ENCODE measurements at regions not wholly inside any gene's neighbourhood (a gene's known extent, or its start where the extent isn't known, plus 50 kb on each side); places are given as distances from the start of the nearest gene placed in this dataset.

- TF ChIP-seq ZNF24 (tag by site-specific recombination; IDR thresholded peaks at IDR 0.05) (no peak), ZNF138 (tag by site-specific recombination; IDR thresholded peaks at IDR 0.05; ENCODE audit: borderline replicate concordance) (no peak), ZNF184 (tag by site-specific recombination; IDR thresholded peaks at IDR 0.05) (no peak), ZBTB48 (tag by site-specific recombination; IDR thresholded peaks at IDR 0.05) (no peak), ZBTB20 (tag by site-specific recombination; IDR thresholded peaks at IDR 0.05) (no peak), ZBTB1 (tag by site-specific recombination; IDR thresholded peaks at IDR 0.05) (no peak), TRIM28 (IDR thresholded peaks at IDR 0.05; ENCODE audit: borderline replicate concordance, low read length) (no peak)
- TF ChIP-seq, protein P1, sequence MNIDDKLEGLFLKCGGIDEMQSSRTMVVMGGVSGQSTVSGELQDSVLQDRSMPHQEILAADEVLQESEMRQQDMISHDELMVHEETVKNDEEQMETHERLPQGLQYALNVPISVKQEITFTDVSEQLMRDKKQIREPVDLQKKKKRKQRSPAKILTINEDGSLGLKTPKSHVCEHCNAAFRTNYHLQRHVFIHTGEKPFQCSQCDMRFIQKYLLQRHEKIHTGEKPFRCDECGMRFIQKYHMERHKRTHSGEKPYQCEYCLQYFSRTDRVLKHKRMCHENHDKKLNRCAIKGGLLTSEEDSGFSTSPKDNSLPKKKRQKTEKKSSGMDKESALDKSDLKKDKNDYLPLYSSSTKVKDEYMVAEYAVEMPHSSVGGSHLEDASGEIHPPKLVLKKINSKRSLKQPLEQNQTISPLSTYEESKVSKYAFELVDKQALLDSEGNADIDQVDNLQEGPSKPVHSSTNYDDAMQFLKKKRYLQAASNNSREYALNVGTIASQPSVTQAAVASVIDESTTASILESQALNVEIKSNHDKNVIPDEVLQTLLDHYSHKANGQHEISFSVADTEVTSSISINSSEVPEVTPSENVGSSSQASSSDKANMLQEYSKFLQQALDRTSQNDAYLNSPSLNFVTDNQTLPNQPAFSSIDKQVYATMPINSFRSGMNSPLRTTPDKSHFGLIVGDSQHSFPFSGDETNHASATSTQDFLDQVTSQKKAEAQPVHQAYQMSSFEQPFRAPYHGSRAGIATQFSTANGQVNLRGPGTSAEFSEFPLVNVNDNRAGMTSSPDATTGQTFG (tag by site-specific recombination; IDR thresholded peaks at IDR 0.05; ENCODE audit: borderline replicate concordance): no peak
Observed at GRCh38 chr13:107974409-107974808, 240.9 kb downstream of the LIG4 start (continued).

DNA sequence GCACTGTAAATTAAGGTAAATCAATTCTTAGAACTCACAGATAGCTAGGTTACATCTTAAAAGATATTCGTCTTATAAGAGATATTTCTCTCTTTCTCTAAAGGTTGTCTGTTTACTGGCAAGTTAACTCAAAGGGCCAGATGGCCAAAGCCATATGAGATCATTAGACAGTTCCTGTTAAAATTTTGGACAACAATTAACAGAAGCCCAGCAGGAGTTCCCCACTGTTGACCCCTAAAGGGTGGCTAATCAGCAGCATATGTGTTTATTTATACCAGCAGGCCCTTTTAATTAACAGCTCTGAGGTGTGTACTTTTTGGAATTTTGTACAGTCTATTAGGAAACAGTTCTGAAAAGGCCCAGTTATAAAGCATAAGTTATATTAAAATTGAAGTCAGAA is 245.8 kb downstream of the LIG4 start:
- CTCF ChIA-PET: no interaction called here
- Histone ChIP-seq H3K4me3 (ENCODE audit: low read depth, low read length) (no peak overlapping the region), H3K4me1 (ENCODE audit: control insufficient read depth, insufficient read depth, low read length) (no peaks in the 10 kb centered on the region), H3K27ac (ENCODE audit: extremely low read depth, low read depth, low read length) (no peak overlapping the region), H3K9me3 (ENCODE audit: control insufficient read depth, insufficient read depth, low read depth, low read length) (no peaks in the 10 kb centered on the region), H3K36me3 (ENCODE audit: control insufficient read depth in 2 of 2, insufficient read depth in 1 of 2, low read length in 2 of 2) (no peaks in the 10 kb centered on the region)
- POLR2A ChIA-PET: no interaction called here
- TF ChIP-seq ZNF341 (tag by site-specific recombination; IDR thresholded peaks at IDR 0.05; ENCODE audit: low read depth): no peak
- TF ChIP-seq ZSCAN5A (tag by site-specific recombination; IDR thresholded peaks at IDR 0.05): no peak
- TF ChIP-seq, protein P2, sequence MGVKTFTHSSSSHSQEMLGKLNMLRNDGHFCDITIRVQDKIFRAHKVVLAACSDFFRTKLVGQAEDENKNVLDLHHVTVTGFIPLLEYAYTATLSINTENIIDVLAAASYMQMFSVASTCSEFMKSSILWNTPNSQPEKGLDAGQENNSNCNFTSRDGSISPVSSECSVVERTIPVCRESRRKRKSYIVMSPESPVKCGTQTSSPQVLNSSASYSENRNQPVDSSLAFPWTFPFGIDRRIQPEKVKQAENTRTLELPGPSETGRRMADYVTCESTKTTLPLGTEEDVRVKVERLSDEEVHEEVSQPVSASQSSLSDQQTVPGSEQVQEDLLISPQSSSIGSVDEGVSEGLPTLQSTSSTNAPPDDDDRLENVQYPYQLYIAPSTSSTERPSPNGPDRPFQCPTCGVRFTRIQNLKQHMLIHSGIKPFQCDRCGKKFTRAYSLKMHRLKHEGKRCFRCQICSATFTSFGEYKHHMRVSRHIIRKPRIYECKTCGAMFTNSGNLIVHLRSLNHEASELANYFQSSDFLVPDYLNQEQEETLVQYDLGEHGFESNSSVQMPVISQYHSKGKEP (tag by site-specific recombination; IDR thresholded peaks at IDR 0.05): no peak
- TF ChIP-seq ZNF791 (tag by site-specific recombination; IDR thresholded peaks at IDR 0.05): no peak
- TF ChIP-seq ZNF112 (tag by site-specific recombination; IDR thresholded peaks at IDR 0.05): no peak
- no peak for TF ChIP-seq KLF17 (tag by site-specific recombination; IDR thresholded peaks at IDR 0.05)
- TF ChIP-seq MEIS1 (CRISPR knock-in tag; IDR thresholded peaks at IDR 0.05; ENCODE audit: borderline replicate concordance): no peak
- TF ChIP-seq ZNF146 (tag by site-specific recombination; IDR thresholded peaks at IDR 0.05): no peak
- no peak for TF ChIP-seq ZNF10 (tag by site-specific recombination; IDR thresholded peaks at IDR 0.05)
- TF ChIP-seq, protein P3, sequence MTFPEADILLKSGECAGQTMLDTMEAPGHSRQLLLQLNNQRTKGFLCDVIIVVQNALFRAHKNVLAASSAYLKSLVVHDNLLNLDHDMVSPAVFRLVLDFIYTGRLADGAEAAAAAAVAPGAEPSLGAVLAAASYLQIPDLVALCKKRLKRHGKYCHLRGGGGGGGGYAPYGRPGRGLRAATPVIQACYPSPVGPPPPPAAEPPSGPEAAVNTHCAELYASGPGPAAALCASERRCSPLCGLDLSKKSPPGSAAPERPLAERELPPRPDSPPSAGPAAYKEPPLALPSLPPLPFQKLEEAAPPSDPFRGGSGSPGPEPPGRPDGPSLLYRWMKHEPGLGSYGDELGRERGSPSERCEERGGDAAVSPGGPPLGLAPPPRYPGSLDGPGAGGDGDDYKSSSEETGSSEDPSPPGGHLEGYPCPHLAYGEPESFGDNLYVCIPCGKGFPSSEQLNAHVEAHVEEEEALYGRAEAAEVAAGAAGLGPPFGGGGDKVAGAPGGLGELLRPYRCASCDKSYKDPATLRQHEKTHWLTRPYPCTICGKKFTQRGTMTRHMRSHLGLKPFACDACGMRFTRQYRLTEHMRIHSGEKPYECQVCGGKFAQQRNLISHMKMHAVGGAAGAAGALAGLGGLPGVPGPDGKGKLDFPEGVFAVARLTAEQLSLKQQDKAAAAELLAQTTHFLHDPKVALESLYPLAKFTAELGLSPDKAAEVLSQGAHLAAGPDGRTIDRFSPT (tag by site-specific recombination; IDR thresholded peaks at IDR 0.05): no peak
- no peak for TF ChIP-seq ZNF660 (tag by site-specific recombination; IDR thresholded peaks at IDR 0.05)
- TF ChIP-seq, protein P4, sequence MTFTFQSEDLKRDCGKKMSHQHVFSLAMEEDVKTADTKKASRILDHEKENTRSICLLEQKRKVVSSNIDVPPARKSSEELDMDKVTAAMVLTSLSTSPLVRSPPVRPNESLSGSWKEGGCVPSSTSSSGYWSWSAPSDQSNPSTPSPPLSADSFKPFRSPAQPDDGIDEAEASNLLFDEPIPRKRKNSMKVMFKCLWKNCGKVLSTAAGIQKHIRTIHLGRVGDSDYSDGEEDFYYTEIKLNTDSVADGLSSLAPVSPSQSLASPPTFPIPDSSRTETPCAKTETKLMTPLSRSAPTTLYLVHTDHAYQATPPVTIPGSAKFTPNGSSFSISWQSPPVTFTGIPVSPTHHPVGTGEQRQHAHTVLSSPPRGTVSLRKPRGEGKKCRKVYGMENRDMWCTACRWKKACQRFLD (tag by site-specific recombination; IDR thresholded peaks at IDR 0.05): no peak
- no peak for TF ChIP-seq ZNF223 (tag by site-specific recombination; IDR thresholded peaks at IDR 0.05)
- TF ChIP-seq ZNF211 (tag by site-specific recombination; IDR thresholded peaks at IDR 0.05; ENCODE audit: low read depth): no peak
- no peak for TF ChIP-seq SALL2 (tag by site-specific recombination; IDR thresholded peaks at IDR 0.05; ENCODE audit: borderline replicate concordance)
- no peak for TF ChIP-seq ZNF670 (tag by site-specific recombination; IDR thresholded peaks at IDR 0.05; ENCODE audit: low read depth)
- TF ChIP-seq ZNF48 (tag by site-specific recombination; IDR thresholded peaks at IDR 0.05): no peak
- TF ChIP-seq ZNF302 (tag by site-specific recombination; IDR thresholded peaks at IDR 0.05; ENCODE audit: low read depth): no peak
- TF ChIP-seq ZNF664 (tag by site-specific recombination; IDR thresholded peaks at IDR 0.05): no peak
- no peak for TF ChIP-seq ZNF239 (tag by site-specific recombination; IDR thresholded peaks at IDR 0.05)
